HFF-Myc (cell line): ENCODE measurements at regions not wholly inside any gene's neighbourhood (a gene's known extent, or its start where the extent isn't known, plus 50 kb on each side); places are given as distances from the start of the nearest gene placed in this dataset.

Experiments used
- DNase-seq: peaks from one replicate; pipeline ENCODE4 v3.0.0-alpha.2; 2011; ENCODE audit warnings: low read depth; ENCODE audit errors: extremely low read depth
- H3K4me3 ChIP-seq: replicated peaks from 2 replicates; pipeline ENCODE4 v1.5.1; 2011; ENCODE audit warnings: low read depth, mild to moderate bottlenecking, control low read depth, low read length
- CTCF ChIP-seq: IDR thresholded peaks from 2 replicates; pipeline ENCODE4 v1.5.1; 2012; ENCODE audit warnings: mild to moderate bottlenecking, low read depth, low read length, control low read depth; ENCODE audit errors: missing control alignments

- H3K4me3 ChIP-seq, result no peak overlapping the region
- DNase-seq, result no peak
- TF ChIP-seq CTCF, result no peak
Measured at GRCh38 chr3:27594096-27594690, 110.0 kb upstream of the SLC4A7 start.

- no peak overlapping the region for H3K4me3 ChIP-seq
- DNase-seq, result no peak
- TF ChIP-seq CTCF, result no peak
Measured at GRCh38 chr3:27593173-27593572, 109.0 kb upstream of the SLC4A7 start.

GRCh38 chr3:27591312-27592210 is 107.4 kb upstream of the SLC4A7 start:
- no peak for TF ChIP-seq CTCF
- no peak for DNase-seq
- H3K4me3 ChIP-seq, result no peak overlapping the region

- no peak for TF ChIP-seq CTCF
- DNase-seq, result no peak
- H3K4me3 ChIP-seq, result no peak overlapping the region
Measured at GRCh38 chr3:27590437-27591298, 106.5 kb upstream of the SLC4A7 start.

GRCh38 chr3:27589795-27590194 is 105.6 kb upstream of the SLC4A7 start:
- no peak overlapping the region for H3K4me3 ChIP-seq
- no peak for TF ChIP-seq CTCF
- no peak for DNase-seq

GRCh38 chr3:27585429-27585828 is 101.2 kb upstream of the SLC4A7 start:
- no peak overlapping the region for H3K4me3 ChIP-seq
- no peak for TF ChIP-seq CTCF
- DNase-seq, result no peak
